ENCODE measurements at regions not wholly inside any gene's neighbourhood (a gene's known extent, or its start where the extent isn't known, plus 50 kb on each side); places are given as distances from the start of the nearest gene placed in this dataset.

DNA sequence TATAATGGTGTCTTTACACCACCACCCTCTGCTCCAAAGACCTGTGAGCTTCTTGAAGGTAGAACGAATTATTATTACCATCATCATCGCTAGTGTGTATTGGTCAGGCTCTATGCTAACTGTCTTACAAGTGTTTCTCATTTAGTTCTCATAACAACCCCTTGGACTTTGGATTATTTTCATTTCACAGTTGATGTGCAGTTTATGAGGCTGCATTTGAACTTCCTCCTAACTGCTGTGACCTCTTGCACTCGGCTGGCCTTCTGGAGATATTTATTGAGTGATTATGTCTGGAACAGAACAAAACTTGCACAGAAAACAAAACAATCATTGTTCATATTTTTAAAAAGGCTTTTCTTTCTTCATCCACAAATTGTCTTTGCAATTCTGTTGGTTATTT lies 306.3 kb upstream of the SGCD start:
- no peak for TF ChIP-seq TAF1 (IDR thresholded peaks at IDR 0.05; ENCODE audit: borderline replicate concordance, insufficient read depth, low read length)
- TF ChIP-seq REST (IDR thresholded peaks at IDR 0.05; ENCODE audit: insufficient read depth in 1 of 2, low read depth in 2 of 2, low read length in 2 of 2): no peak
- TF ChIP-seq POLR2AphosphoS5 (IDR thresholded peaks at IDR 0.05; ENCODE audit: low read depth, low read length): no peak
- no peak for TF ChIP-seq SIN3A (IDR thresholded peaks at IDR 0.05; ENCODE audit: borderline replicate concordance, insufficient read depth, low read length)
- TF ChIP-seq FOXP2 (optimal IDR thresholded peaks at IDR 0.05; ENCODE audit: borderline replicate concordance, extremely low read depth, extremely low read length, insufficient read depth): no peak
